HG02642 (cell line): ENCODE measurements at regions not wholly inside any gene's neighbourhood (a gene's known extent, or its start where the extent isn't known, plus 50 kb on each side); places are given as distances from the start of the nearest gene placed in this dataset.

Experiments
- ATAC-seq: cut with Tn5 transposase; IDR thresholded peaks from one replicate; pipeline ENCODE4 v1.9.1; 2021; ENCODE audit warnings: mild to moderate bottlenecking; ENCODE audit not compliant: unreplicated experiment, poor library complexity

GRCh38 chr4:104940927-104941326 lies 205.7 kb upstream of the TET2 start:
- ATAC-seq = no peak

- ATAC-seq = peak; percentile 59
These were observed 205.0 kb upstream of the TET2 start for GRCh38 chr4:104941661-104942062.

- peak; percentile 80 for ATAC-seq
These were observed 203.5 kb upstream of the TET2 start for GRCh38 chr4:104942990-104943743.

- ATAC-seq = no peak
These were observed 202.1 kb upstream of the TET2 start for GRCh38 chr4:104944596-104944995.

GRCh38 chr4:104964410-104965175 lies 182.1 kb upstream of the TET2 start:
- ATAC-seq = peak; percentile 45

GRCh38 chr4:104966349-104967033 lies 180.2 kb upstream of the TET2 start:
- ATAC-seq = peak; percentile 97

- ATAC-seq = peak; percentile 29
These were observed 179.7 kb upstream of the TET2 start for GRCh38 chr4:104967034-104967401.

- no peak for ATAC-seq
These were observed 177.1 kb upstream of the TET2 start for GRCh38 chr4:104969394-104970082.

GRCh38 chr4:104971462-104971861 lies 175.2 kb upstream of the TET2 start:
- no peak for ATAC-seq

- no peak for ATAC-seq
These were observed 173.0 kb upstream of the TET2 start for GRCh38 chr4:104973708-104974107.

GRCh38 chr4:104975617-104976016 lies 171.1 kb upstream of the TET2 start:
- ATAC-seq = no peak

GRCh38 chr4:104976262-104976661 lies 170.4 kb upstream of the TET2 start:
- no peak for ATAC-seq

- ATAC-seq = no peak
These were observed 167.5 kb upstream of the TET2 start for GRCh38 chr4:104979083-104979760.

- ATAC-seq = no peak
These were observed 163.0 kb upstream of the TET2 start for GRCh38 chr4:104983615-104984179.

- no peak for ATAC-seq
These were observed 160.4 kb upstream of the TET2 start for GRCh38 chr4:104986306-104986705.

GRCh38 chr4:104989371-104989770 lies 157.3 kb upstream of the TET2 start:
- ATAC-seq = no peak

- no peak for ATAC-seq
These were observed 144.4 kb upstream of the TET2 start for GRCh38 chr4:105002278-105002677.

- ATAC-seq = no peak
These were observed 132.4 kb upstream of the TET2 start for GRCh38 chr4:105014234-105014633.

- ATAC-seq = no peak
These were observed 132.0 kb upstream of the TET2 start for GRCh38 chr4:105014635-105015034.

GRCh38 chr4:105015750-105016149 lies 130.9 kb upstream of the TET2 start:
- no peak for ATAC-seq
